Stimulated activated CD4-positive, alpha-beta T cell treated with anti-CD3 and anti-CD28 coated beads, Interleukin-12 subunit alpha, Interleukin-12 subunit beta, amount 100 ng/mL, for 4 hours (primary cell): ENCODE measurements at regions not wholly inside any gene's neighbourhood (a gene's known extent, or its start where the extent isn't known, plus 50 kb on each side); places are given as distances from the start of the nearest gene placed in this dataset.
"Not testable (repeated sequence)": the region's sequence is repeated elsewhere in the genome, so short reads cannot be mapped to it uniquely, and the experiment has no call there.

Experiments
- DNase-seq: peaks from one replicate; pipeline ENCODE4 v3.0.0-alpha.2; 2020

GRCh38 chrY:18904296-18904695 is 130.8 kb upstream of the HSFY2 start:
- DNase-seq: no peak

- DNase-seq: no peak
Measured at GRCh38 chrY:18891994-18892393, 118.5 kb upstream of the HSFY2 start.

GRCh38 chrY:18889548-18889947 is 116.0 kb upstream of the HSFY2 start:
- no peak for DNase-seq

- no peak for DNase-seq
Measured at GRCh38 chrY:18884748-18885147, 111.2 kb upstream of the HSFY2 start.

- not testable (repeated sequence) for DNase-seq
Measured at GRCh38 chrY:18869145-18869544, 95.6 kb upstream of the HSFY2 start.

GRCh38 chrY:18866887-18867551 is 93.5 kb upstream of the HSFY2 start:
- DNase-seq: not testable (repeated sequence)

- DNase-seq: not testable (repeated sequence)
Measured at GRCh38 chrY:18860856-18861255, 87.3 kb upstream of the HSFY2 start.

- not testable (repeated sequence) for DNase-seq
Measured at GRCh38 chrY:18858484-18859191, 85.1 kb upstream of the HSFY2 start.

GRCh38 chrY:18855184-18855583 is 81.6 kb upstream of the HSFY2 start:
- not testable (repeated sequence) for DNase-seq

- DNase-seq: not testable (repeated sequence)
Measured at GRCh38 chrY:18853323-18853722, 79.8 kb upstream of the HSFY2 start.

GRCh38 chrY:18836643-18837042 is 63.1 kb upstream of the HSFY2 start:
- not testable (repeated sequence) for DNase-seq
